Right kidney (tissue), 1 donor: ENCODE measurements at regions not wholly inside any gene's neighbourhood (a gene's known extent, or its start where the extent isn't known, plus 50 kb on each side); places are given as distances from the start of the nearest gene placed in this dataset.

Experiments used
- DNase-seq: peaks from one replicate; pipeline ENCODE4 v3.0.0-alpha.2; 2016

DNA sequence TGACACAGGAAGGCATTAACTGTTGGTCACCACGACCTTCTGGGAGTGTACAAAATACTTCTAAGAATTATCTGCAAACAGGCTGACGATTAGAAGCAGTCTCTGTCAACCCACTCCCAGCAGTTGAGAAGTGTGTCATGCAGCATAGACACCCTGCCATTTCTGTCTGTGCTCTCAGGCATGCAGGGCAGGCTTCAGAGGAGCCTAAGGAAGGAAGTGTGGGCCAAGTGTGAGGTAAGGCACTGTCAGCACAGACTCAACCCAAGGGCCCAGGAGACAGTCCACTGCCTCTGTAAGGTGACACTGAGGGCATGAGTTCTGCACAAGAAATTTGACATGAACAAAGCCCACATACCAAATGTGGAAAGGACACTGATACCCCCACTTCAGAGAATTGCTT, 109.0 kb upstream of the VIPR2 start:
- DNase-seq, result no peak

DNA sequence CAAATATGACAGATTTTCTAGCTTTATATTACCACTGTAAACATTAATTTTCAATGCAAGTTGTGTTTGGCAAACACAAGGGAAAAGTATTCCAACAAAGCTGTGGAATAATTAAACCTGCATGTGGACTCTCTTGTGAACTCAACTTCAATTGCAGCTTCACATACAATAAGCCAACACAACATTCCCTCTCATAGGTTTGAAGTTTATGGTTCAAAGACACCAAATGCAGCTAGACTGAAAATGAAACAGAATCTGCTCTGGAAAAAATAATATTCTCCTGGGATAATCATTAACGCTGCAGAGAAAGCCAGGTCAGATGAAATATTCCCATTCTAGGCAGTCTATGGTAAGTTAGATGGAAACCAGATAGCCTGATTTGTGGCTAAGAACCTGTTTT, 105.8 kb upstream of the VIPR2 start:
- no peak for DNase-seq

DNA sequence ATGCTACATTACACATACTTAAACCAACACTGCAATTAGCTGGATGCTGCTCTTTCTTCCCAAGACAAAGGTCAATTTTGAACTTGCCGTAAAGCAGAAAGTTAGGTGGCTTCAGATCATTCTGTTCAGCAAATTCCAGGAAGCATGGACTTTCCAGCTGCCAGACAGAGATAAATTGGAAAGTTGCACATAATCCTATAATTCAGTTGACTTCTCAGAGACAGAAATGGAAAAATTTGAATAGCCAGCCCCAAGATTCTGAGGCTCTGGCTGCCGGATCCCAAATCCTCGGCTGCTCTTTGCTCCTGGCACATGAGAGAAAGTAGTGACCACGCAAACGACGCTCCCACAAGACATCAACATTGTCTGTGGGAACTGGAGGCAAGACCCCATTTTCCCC, 105.0 kb upstream of the VIPR2 start:
- DNase-seq, result no peak

DNA sequence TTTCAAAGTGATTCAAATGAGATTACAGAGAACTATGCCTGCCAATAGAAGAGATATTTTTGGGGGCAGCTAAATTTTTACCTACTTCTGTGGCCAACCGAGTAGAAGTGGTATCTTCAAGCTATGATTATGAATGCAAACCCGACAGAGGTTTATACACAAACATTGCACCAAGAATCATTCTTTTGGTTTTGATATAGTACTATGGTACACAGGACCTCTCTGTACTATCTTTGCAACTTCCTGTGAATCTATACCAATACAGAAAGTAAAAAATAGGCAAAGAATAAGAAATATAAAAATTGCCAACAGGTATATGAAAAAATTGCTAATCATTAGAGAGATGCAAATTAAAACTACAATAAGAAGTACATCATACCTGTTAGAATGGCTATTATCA, 103.2 kb upstream of the VIPR2 start:
- DNase-seq, result no peak

DNA sequence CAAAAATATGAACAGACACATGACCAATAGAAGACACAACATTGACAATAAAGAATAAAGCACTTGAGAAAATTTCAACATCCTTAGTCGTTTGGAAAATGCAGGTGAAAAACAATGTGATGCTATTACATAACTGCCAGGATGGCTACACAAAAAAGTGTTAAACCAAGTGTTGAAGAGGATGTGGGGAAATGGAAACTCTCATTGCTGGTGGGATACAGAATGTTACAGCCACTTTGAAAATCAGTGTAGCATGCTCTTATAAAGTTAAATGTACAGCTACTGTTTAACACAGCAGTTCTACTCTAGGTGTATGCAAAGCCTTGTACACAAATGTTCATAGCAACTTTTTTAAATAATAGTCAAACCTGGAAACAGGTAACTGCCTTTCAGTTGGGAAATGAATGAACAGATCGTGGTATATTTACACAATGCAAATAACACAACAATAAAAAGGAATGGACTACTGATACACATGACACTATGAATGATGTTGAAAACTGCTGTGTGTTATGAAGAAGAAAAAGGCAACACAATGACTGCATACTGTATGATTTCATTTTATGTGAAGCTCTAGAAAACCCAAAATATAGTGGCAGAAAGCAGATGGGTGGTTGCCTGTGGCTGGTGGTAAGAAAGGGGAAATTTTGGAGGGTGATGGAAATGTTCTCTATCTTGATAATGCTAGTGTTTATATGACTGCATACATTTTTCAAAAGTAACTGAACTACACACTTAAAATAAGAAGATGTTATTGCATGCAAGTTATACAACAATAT, 102.2 kb upstream of the VIPR2 start:
- DNase-seq, result no peak

- no peak for DNase-seq
Observed at GRCh38 chr7:159240962-159241361, 96.3 kb upstream of the VIPR2 start.

DNA sequence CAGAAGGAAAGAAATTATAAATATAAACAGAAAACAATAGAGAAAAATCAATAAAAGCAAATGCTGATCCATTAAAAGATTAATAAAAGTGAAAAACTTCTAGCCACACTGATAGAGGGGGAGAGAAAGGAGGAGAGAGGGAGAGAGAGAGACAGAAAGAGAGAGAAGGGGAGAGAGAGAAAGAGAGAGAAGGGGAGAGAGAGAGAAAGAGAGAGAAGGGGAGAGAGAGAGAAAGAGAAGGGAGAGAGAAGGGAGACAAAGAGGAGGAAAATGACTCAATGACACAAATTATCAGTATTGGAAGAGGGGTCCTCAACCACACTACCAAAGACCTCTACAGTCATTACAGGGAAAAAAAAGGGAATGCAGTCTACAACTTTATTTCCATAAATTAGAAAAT, 94.4 kb upstream of the VIPR2 start:
- no peak for DNase-seq

DNA sequence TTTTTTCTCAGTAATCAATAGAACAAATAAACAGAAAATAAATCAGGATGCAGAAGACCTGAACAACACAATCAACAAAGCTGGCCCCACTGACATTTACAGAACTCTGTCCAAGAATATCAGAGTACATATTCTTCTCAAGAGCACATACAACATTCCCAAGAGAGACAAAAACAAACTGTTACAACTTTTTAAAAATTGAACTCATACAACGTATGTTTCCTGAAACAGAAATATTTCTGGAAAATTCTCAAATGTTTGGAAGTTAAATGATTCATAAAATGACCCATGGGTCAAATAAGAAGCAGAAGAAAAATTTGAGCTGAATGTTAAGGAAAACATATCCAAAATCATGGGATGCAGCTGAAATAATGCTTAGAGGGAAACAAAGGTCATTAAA, 93.9 kb upstream of the VIPR2 start:
- DNase-seq, result no peak

DNA sequence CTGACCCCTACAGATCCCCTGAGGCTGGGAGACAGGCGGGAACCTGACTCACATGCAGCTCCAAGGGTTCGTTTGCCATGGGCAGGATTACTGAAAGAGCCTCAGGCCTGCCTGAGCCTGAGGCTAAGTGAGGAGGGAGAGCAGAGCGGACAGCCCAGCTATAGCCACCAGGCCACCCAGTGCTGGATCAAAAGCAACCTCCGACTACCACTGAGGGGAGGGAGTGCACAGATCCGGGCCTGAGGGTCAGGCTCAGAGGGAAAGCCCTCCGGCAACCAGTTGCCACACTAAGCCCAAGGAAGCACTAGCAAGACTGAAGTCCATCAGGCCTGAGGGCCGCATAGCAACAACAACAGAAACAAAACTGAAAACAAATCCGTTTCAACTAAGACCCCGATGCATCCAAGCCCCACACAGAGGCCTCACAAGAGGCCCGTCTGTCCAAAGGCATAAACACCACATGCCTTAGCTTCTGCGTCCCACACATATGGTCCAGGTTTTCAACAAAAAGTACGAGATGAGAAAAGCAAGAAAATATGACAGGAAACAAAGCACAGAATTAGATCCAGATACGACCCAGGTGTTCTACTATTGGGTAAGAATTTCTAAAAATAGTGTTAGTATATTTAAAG, 92.5 kb upstream of the VIPR2 start:
- no peak for DNase-seq

DNA sequence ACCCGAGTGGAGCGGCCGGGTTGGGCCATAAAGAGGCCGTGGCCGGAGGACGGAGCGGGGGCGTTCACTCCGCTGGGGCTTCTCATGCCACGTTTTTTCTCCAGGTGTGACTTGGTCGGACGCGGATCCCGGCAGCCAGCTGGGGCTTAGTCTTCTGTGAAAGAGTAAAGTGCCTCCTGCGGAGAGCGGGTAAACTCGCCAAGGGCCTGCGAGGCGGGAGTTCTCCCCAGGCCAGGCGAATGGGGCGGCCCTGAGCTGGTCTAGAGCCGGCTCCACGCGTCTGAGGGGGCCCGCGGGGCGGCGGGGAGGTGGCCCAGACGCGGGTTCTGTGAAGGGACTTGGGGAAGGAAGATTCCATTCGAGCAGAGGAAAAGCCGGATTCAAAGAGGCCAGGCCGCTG, 86.3 kb upstream of the VIPR2 start:
- no peak for DNase-seq

DNA sequence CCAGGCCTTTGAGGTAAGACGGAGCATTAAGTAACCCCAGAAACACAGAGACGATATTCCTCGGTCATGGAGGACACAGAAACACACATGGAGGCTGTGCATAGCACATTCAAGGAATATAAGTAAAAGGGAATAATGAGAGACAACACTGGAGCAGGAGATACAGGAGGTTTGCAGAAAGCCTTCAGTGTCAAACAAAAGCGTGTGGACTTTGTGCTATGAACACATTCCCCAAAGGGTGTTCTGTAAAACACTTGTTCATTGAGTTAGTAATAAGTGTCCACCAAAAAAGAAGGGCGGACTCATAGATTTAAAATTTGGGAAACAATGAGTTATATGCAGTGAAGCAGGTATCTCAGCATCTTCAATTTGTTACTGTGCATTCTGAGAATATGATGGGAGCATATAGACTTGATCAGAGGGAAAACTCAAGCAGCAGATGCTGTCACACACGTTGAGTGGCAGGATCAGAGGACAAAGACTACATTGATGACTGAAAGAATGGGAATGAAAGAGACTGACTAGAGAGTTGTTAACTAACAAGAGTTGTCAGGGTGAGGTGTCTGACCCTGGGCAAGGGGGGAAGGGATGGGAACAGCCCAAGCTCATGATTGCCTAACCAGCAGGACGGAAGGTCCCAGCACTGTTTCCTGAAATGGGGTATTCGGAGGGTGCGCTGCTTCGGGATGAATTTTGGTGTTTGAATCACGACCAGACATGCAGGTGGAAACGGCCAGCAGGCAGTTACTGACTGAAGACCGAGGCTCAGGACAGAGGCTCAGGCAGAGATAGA, 85.2 kb upstream of the VIPR2 start:
- no peak for DNase-seq

- no peak for DNase-seq
Observed at GRCh38 chr7:159227433-159227832, 82.8 kb upstream of the VIPR2 start.

- no peak for DNase-seq
Observed at GRCh38 chr7:159226011-159226702, 81.5 kb upstream of the VIPR2 start.

- no peak for DNase-seq
Observed at GRCh38 chr7:159218607-159219006, 73.9 kb upstream of the VIPR2 start.

- DNase-seq, result no peak
Observed at GRCh38 chr7:159218170-159218569, 73.5 kb upstream of the VIPR2 start.

DNA sequence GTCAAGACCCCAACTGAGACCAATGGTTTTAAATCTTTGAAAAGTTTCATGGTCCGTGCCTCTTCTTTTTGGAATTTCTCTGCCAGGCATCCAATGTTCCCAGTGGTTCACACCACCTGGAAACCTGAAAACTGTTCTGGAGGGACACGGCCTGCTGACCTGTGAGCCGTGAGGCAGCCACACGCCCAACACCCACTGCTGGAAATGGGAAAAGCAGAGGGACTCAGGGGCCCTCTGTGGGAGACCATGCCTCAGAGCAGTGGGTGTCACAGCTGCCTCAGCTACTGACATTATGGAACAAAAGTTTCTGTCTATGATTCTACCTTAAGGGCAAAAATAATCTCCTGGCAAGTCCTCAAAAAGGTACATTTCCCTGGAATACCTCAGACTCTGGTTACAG, 70.4 kb upstream of the VIPR2 start:
- no peak for DNase-seq

DNA sequence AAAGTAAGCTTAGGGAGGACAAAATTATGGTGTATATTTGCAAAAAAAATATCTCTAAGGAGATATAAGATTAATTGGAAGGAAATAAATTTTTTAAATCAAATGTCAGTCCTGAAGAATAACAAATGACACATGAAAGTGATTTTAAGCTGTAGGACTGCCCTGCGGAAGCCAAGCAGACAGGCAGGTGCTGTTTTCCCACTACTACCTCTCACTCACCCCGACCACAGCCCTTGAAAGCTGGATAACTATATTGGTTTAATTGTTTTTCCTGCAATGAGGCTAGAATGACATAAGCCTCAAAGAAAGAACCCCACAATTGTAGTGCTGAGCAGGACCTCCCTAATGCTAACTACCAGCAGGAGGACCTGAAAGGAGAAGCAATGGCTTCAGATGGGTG, 68.6 kb upstream of the VIPR2 start:
- DNase-seq, result no peak

DNA sequence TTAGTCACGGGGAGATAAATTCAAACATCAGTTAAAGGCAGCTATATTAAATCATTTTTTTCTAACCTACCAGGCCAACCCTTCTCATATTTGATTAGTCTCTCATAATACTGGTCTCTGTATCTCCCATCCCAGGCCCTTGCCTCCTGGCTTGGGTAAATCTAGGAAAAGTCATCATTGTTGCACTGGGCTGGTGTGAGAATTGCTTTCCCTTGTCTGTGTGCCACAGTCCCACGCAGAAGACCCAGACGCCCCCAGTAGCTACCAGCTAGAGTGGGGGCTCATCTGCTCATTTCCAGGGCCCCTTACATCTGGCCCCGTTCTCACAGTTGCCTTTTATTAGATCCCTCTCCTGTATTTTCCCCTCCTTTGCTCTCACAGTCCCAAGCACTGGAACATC, 67.6 kb upstream of the VIPR2 start:
- no peak for DNase-seq

- DNase-seq, result no peak
Observed at GRCh38 chr7:159211540-159212182, 67.0 kb upstream of the VIPR2 start.

- no peak for DNase-seq
Observed at GRCh38 chr7:159210581-159211235, 66.0 kb upstream of the VIPR2 start.

DNA sequence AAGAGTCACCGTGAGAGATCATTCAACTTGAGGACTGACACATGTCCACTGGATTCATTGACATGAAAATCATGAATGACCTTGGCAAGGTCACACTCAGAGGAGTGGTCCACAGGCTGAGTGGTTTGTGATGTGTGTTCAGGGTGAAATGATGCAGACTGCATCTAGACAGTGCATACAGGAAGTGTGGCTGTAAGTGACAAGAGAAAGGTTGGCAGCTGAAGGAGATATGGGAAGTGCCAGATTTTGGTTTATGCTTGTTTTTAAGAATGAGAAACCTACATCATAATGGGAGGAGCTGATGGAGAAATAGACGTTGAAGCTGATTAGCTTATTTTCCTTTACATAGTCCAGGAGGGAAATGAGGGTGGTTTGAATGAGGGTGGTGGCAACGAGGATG, 64.8 kb upstream of the VIPR2 start:
- DNase-seq, result no peak

- DNase-seq, result no peak
Observed at GRCh38 chr7:159207951-159208350, 63.3 kb upstream of the VIPR2 start.
